Caki2 (cell line): ENCODE measurements at regions not wholly inside any gene's neighbourhood (a gene's known extent, or its start where the extent isn't known, plus 50 kb on each side); places are given as distances from the start of the nearest gene placed in this dataset.
A peak's percentile ranks its signal among the peaks of the same experiment; 100 is the strongest.
"Not testable (repeated sequence)": the region's sequence is repeated elsewhere in the genome, so short reads cannot be mapped to it uniquely, and the experiment has no call there.

Source experiments
- DNase-seq: peaks from one replicate; pipeline ENCODE4 v3.0.0-alpha.2; 2015; ENCODE audit warnings: low read depth
- in situ Hi-C: cut with HindIII; loops from 2 replicates; pipeline ENCODE4 v1.10.0; 2016; ENCODE audit warnings: low sequenced_read_pairs, low pct_unique_long_range_greater_than_20kb, mixed read lengths

GRCh38 chr20:52019313-52019712 is 172.3 kb downstream of the ZFP64 start:
- in situ Hi-C loops, result no loop called here
- DNase-seq, result no peak

- in situ Hi-C loops, result no loop called here
- no peak for DNase-seq
Measured at GRCh38 chr20:52017669-52018317, 173.8 kb downstream of the ZFP64 start.

- in situ Hi-C loops, result no loop called here
- DNase-seq, result no peak
Measured at GRCh38 chr20:52016022-52016421, 175.6 kb downstream of the ZFP64 start.

DNA sequence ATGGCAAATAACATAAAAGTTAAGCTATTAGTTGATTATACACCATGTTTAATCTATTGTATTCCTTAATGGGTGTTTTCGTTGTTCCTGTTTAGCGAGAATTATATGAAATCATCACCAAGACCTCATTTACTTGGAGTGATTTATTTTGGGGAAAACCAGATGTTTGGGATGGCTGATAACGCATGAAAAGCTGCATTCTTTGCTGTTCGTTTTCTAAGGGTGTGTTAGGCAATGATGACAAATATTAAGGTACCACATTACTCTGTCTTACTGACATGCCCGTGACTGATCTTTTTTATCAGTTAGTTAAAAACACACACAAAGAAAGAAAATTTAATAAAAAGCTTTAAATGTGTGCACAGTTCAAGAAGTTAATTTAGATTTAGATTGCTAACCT is 176.4 kb downstream of the ZFP64 start:
- in situ Hi-C loops, result no loop called here
- no peak for DNase-seq

GRCh38 chr20:52012079-52012478 is 179.5 kb downstream of the ZFP64 start:
- in situ Hi-C loops, result no loop called here
- no peak for DNase-seq

GRCh38 chr20:52011093-52011492 is 180.5 kb downstream of the ZFP64 start:
- in situ Hi-C loops, result no loop called here
- DNase-seq, result no peak

DNA sequence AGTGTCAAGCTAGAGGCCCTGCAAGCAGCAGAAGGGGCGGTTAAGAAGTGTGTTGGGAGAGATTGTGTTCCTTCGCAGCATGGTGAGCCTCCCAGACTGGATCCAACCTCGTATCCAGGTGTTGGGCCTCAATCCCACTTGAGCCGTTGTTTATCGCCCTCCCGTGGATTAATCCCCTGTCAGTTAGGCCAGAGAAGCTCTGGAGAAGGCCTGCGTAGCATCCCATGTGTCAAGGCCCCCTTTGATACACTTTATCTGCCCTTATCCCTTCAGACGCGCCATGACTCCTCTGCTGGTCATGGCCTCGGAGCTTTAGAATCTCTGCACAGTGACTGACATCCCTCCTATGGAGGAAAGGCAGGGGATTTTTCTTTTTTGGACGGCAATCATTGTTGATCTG is 181.0 kb downstream of the ZFP64 start:
- in situ Hi-C loops, result no loop called here
- no peak for DNase-seq

- in situ Hi-C loops, result no loop called here
- DNase-seq, result no peak
Measured at GRCh38 chr20:52008874-52009273, 182.7 kb downstream of the ZFP64 start.

- no peak for DNase-seq
- in situ Hi-C loops, result no loop called here
Measured at GRCh38 chr20:52004715-52005114, 186.9 kb downstream of the ZFP64 start.

DNA sequence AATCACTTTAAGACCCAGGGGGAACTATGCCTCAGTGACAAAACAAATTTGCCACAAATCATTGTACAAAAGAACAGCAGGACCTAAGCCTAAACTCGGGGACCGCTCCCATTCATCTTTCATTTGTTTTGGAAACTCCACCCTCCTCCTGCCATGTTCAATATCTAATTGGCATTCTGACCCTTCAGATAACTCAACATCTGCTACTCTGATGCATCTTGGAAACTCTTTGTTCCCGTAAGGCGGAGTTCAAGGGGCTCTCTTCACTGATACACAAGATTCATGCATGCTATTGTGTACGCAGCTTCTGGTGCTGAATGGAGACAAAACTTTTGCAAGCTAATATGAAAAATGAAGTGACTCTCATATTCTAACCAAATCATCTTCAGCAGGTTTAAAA is 187.6 kb downstream of the ZFP64 start:
- DNase-seq, result no peak
- in situ Hi-C loops, result no loop called here

- in situ Hi-C loops, result no loop called here
- DNase-seq, result no peak
Measured at GRCh38 chr20:52003415-52003814, 188.2 kb downstream of the ZFP64 start.

DNA sequence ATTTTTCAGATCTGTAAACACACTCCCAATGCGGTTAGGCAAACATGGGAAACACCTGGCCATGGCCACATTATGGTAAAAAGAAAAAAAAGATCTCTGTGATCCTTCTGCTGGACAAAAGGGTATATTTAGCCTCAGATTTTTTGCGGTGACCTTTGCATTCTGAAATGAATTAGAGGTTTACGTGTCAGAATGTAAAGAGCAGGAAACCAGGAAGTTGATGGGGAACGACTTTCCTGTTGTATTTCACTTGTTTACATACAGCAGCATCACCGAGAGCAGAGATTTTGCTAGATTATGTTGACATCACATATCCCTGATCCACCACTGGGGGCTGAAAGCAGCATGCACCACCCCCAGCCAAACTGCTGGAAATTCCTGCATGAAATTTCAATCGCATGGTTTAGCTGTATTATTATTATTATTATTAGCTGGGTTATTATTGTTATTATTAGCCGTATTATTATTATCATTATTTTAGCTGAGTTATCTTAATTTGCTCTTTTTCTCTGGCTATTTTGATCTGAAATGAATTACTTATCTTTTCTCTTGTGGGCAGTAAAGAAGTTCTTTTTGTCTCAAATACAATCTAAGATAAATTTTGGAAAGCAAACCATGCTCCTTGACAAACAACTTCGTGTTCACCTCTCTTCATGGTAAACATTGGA is 189.4 kb downstream of the ZFP64 start:
- DNase-seq, result no peak
- in situ Hi-C loops, result no loop called here

DNA sequence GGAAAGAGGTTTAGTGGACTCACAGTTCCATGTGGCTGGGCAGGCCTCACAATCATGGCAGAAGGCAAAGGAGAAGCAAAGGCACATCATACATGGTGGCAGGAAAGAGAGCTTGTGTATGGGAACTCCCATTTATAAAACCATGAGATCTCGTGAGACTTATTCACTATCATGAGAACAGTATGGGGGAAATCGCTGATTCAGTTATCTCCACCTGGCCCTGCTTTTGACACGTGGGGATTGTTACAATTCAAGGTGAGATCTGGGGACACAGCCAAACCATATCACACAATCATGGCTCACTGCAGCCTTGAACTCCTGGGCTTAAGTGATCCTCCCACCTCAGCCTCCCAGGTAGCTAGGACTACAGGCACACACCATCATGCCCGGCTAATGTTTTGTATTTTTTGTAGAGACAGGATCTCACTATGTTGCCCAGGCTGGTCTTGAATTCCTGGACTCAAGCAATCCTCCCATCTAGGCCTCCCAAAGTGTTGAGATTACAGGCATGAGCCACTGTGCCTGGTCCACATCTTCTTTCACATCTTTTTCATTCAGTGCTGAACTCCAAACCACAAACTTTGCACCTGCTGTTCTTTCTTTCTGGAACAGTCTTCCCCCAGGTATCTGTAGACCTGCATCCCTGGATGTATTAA is 194.2 kb downstream of the ZFP64 start:
- in situ Hi-C loops, DNase-seq: not testable (repeated sequence)

DNA sequence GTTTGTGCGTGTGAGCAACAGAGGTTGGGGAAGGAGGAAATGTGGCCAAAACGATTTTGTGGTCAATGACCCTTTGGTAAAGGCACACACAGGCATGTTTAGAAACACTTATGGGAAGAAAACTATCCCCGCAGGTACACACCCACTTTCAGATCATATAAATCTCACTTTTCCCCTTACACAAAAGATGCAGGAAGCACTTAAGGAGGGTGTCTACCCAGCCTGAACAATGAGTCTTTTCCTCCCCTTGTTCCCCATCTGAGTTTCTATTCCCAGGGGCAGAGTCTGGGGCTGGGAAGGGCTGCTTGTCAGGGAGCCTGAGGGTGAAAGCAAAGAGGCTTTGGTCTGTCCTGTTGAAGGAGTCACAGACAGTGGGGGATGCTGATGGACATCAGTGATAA is 193.2 kb upstream of the SALL4 start:
- in situ Hi-C loops, result no loop called here
- DNase-seq, result no peak

DNA sequence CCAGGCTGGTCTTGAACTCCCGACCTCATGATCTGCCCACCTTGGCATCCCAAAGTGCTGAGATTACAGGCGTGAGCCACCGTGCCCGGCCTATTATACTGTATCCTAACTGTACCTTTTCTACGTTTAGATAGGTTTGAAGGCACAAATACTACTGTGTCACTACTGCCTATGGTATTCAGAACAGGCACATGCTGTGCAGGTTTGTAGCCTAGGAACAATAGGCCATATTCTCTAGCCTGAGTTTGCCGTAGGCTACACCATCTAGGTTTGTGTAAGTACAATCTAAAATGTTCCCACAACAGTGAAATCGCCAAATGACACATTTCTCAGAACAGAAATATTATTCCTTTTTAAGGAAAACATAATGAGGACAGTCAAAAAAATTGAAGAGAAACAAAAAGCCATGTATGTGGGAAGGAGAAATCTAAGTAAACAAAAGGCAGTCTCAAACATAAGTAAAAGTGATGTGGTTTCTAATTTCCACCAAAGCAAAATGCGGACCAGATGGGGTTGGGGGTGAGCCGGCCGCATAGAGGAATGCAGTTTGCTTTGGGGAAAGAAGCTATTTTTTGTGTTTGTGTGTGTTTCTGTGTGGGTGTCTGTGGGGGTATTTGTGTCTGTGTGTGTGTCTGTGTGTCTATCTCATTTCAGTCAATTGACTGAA is 192.6 kb upstream of the SALL4 start:
- DNase-seq, result no peak
- in situ Hi-C loops, result no loop called here

DNA sequence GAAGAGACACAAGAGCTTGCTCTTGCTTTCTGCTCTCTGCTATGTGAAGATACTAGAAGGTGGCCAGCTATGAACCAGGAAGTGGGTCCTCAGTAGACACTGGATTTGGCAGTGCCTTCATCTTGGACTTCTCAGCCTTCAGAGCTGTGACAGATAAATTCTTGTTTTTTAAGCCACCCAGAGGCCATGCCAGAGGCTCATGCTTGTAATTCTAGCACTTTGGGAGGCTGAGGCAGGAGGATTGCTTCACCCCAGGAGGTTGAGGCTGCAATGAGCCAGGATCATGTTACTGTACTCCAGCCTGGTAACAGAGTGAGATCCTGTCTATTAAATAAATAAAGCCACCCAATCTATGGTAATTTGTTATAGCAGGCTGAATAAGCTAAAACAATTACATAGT is 185.5 kb upstream of the SALL4 start:
- in situ Hi-C loops, result no loop called here
- DNase-seq, result no peak

GRCh38 chr20:51985013-51985415 is 182.7 kb upstream of the SALL4 start:
- DNase-seq, result peak; percentile 82
- in situ Hi-C loops, result no loop called here

DNA sequence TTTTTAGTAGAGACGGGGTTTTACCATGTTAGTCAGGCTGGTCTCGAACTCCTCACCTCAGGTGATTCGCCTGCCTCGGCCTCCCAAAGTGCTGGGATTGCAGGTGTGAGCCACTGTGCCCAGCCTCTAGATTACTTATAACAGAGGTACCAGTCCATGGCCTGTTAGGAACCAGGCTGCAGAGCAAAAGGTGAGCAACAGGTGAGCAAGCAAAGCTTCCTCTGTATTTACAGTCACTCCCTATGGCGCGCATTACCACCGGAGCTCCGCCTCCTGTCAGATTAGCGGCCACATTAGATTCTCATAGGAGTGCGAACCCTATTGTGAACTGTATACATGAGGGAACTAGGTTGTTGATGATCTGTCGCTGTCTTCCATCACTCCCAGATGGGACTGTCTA is 178.0 kb upstream of the SALL4 start:
- DNase-seq, result no peak
- in situ Hi-C loops, result no loop called here

DNA sequence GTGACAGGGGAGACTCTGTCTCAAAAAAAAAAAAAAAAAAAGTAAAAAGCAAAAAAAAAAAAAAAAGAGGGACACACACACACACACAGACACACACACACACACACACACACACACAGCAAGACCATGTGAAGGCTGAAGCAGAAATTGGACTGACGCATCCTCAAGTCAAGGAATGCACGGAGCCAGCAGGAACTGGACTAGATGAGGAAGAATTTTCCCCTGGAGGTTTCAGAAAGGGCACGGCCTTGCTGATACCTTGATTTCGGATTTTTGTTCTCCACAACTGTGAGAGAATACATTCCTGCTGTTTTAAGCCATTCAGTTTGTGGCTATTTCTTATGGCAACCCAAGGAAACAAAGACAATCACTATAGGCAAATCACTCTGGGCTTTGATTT is 176.9 kb upstream of the SALL4 start:
- no peak for DNase-seq
- in situ Hi-C loops, result no loop called here
